ENCODE measurements at regions not wholly inside any gene's neighbourhood (a gene's known extent, or its start where the extent isn't known, plus 50 kb on each side); places are given as distances from the start of the nearest gene placed in this dataset.

DNA sequence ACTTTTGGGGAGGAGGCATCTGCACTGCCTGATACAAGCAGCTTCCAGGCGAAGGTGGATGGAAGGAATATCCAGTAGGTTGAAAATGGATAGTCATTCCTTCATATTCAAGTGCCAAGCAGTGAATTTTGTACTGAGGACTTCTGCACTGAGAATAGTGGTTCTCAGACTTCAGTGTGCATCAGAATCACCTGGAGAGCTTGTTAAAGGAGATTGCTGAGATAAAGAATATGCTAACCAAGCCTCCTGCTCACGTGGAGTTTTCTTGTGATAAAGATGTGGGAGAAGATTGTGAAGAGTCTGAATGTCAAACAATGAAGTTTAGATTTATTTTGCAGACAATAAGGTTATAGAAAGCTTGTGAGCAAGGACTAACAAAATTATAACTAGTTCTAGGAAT, 97.8 kb downstream of the HFE start:
- ATAC-seq (ENCODE audit: insufficient read depth, low FRiP score) (no peak), DNase-seq (no peak)
- Histone ChIP-seq H3K9ac (ENCODE audit: insufficient read depth in 1 of 2, low read length in 2 of 2) (no peak overlapping the region), H3K27ac (ENCODE audit: low read depth in 1 of 2, low read length in 1 of 2) (no peak overlapping the region), H3K4me1 (ENCODE audit: control insufficient read depth in 5 of 5, insufficient read depth in 5 of 5, low read length in 5 of 5) (peaks cover 0 to 11% (median 7%) of the 10 kb centered on the region in 5 donors), H3K4me3 (no peak overlapping the region), H3K9me3 (ENCODE audit: control insufficient read depth in 4 of 4, insufficient read depth in 3 of 4, low read length in 3 of 4) (peaks cover 0 to 5% (median 0%) of the 10 kb centered on the region in 4 donors), H3K36me3 (ENCODE audit: control insufficient read depth in 4 of 4, insufficient read depth in 4 of 4, low read length in 4 of 4) (no peaks in the 10 kb centered on the region), H3K27me3 (ENCODE audit: control insufficient read depth in 3 of 3, insufficient read depth in 3 of 3, low read length in 2 of 3) (no peaks in the 10 kb centered on the region)
- WGBS, 2 donors = 83 to 95% methylated on average over 2 of the region's 2 CpGs
- TF ChIP-seq, protein P1, sequence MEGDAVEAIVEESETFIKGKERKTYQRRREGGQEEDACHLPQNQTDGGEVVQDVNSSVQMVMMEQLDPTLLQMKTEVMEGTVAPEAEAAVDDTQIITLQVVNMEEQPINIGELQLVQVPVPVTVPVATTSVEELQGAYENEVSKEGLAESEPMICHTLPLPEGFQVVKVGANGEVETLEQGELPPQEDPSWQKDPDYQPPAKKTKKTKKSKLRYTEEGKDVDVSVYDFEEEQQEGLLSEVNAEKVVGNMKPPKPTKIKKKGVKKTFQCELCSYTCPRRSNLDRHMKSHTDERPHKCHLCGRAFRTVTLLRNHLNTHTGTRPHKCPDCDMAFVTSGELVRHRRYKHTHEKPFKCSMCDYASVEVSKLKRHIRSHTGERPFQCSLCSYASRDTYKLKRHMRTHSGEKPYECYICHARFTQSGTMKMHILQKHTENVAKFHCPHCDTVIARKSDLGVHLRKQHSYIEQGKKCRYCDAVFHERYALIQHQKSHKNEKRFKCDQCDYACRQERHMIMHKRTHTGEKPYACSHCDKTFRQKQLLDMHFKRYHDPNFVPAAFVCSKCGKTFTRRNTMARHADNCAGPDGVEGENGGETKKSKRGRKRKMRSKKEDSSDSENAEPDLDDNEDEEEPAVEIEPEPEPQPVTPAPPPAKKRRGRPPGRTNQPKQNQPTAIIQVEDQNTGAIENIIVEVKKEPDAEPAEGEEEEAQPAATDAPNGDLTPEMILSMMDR (IDR thresholded peaks at IDR 0.05; ENCODE audit: control extremely low read depth, extremely low read depth) = no peak

DNA sequence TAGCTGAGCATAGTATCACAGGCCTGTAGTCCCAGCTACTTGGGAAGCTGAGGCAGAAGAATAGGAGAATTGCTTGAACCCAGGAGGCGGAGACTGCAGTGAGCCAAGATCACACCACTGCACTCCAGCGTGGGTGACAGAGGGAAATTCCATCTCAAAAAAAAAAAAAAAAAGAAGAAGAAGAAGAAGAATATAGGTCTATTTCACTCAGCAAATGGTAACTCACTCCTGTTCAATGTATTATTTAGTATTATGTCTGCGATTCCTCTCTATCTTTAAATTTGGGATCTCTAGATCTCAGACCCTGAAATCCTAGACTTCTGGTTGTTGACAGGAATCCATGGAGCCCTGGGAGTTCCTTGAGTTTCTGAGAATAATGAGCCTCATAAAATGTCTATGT, 98.6 kb downstream of the HFE start:
- no peak overlapping the region for H3K4me3 ChIP-seq
- no peak overlapping the region for H3K9ac ChIP-seq (ENCODE audit: insufficient read depth in 1 of 2, low read length in 2 of 2)
- H3K27ac ChIP-seq (ENCODE audit: low read depth in 1 of 2, low read length in 1 of 2) = no peak overlapping the region
- peaks cover 0 to 11% (median 7%) of the 10 kb centered on the region in 5 donors for H3K4me1 ChIP-seq (ENCODE audit: control insufficient read depth in 5 of 5, insufficient read depth in 5 of 5, low read length in 5 of 5)
- ATAC-seq (ENCODE audit: insufficient read depth, low FRiP score) = no peak
- no peak for DNase-seq
- TF ChIP-seq, protein P1 (IDR thresholded peaks at IDR 0.05; ENCODE audit: control extremely low read depth, extremely low read depth) = no peak
- H3K36me3 ChIP-seq (ENCODE audit: control insufficient read depth in 4 of 4, insufficient read depth in 4 of 4, low read length in 4 of 4) = no peaks in the 10 kb centered on the region
- H3K9me3 ChIP-seq (ENCODE audit: control insufficient read depth in 4 of 4, insufficient read depth in 3 of 4, low read length in 3 of 4) = peaks cover 0 to 5% (median 0%) of the 10 kb centered on the region in 4 donors
- no peaks in the 10 kb centered on the region for H3K27me3 ChIP-seq (ENCODE audit: control insufficient read depth in 3 of 3, insufficient read depth in 3 of 3, low read length in 2 of 3)
- 86 to 93% methylated on average over 3 of the region's 3 CpGs for WGBS, 2 donors

DNA sequence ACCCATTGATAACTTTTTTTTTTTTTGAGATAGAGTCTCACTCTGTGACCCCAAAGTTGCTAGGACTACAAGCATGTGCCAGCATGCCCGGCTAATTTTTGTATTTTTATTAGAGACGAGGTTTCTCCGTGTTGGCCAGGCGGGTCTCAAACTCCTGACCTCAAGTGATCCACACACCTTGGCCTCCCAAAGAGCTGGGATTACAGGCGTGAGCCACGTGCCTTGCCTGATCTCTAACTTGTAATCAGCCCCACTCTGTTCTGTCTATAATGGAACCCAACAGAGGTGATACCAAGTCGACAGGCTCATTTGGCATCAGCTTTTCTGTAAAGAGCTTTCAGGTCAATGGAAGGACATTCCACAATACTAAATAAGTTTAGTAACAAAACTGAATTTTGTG, 99.4 kb downstream of the HFE start:
- peaks cover 0 to 11% (median 7%) of the 10 kb centered on the region in 5 donors for H3K4me1 ChIP-seq (ENCODE audit: control insufficient read depth in 5 of 5, insufficient read depth in 5 of 5, low read length in 5 of 5)
- 95 to 97% methylated on average over 7 of the region's 7 CpGs for WGBS, 2 donors
- TF ChIP-seq, protein P1 (IDR thresholded peaks at IDR 0.05; ENCODE audit: control extremely low read depth, extremely low read depth) = no peak
- no peak overlapping the region for H3K4me3 ChIP-seq
- no peak overlapping the region for H3K27ac ChIP-seq (ENCODE audit: low read depth in 1 of 2, low read length in 1 of 2)
- no peaks in the 10 kb centered on the region for H3K36me3 ChIP-seq (ENCODE audit: control insufficient read depth in 4 of 4, insufficient read depth in 4 of 4, low read length in 4 of 4)
- DNase-seq = no peak
- no peak for ATAC-seq (ENCODE audit: insufficient read depth, low FRiP score)
- H3K27me3 ChIP-seq (ENCODE audit: control insufficient read depth in 3 of 3, insufficient read depth in 3 of 3, low read length in 2 of 3) = no peaks in the 10 kb centered on the region
- H3K9me3 ChIP-seq (ENCODE audit: control insufficient read depth in 4 of 4, insufficient read depth in 3 of 4, low read length in 3 of 4) = peaks cover 0 to 5% (median 0%) of the 10 kb centered on the region in 4 donors
- no peak overlapping the region for H3K9ac ChIP-seq (ENCODE audit: insufficient read depth in 1 of 2, low read length in 2 of 2)

DNA sequence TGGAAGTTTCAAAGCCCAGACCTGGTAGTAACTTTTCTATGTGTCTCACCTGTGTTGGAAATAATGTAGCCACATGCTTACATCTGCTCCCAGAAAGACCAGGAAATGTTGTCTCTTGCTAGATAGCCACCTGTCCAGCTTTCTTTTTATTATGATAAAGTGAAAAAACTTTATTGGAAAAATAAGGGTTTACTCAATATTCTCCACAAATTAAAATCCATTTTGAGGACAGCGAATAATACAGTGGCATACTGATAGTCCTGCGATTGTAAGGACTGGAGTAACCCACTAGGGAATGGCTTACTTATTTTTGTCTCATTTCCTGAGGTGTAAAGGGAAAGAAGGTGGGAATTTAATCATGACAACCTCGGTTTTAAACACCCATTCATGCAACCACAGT, 100.1 kb downstream of the HFE start:
- no peak overlapping the region for H3K4me3 ChIP-seq
- H3K9ac ChIP-seq (ENCODE audit: insufficient read depth in 1 of 2, low read length in 2 of 2) = no peak overlapping the region
- H3K4me1 ChIP-seq (ENCODE audit: control insufficient read depth in 5 of 5, insufficient read depth in 5 of 5, low read length in 5 of 5) = peaks cover 0 to 11% (median 7%) of the 10 kb centered on the region in 5 donors
- no peak overlapping the region for H3K27ac ChIP-seq (ENCODE audit: low read depth in 1 of 2, low read length in 1 of 2)
- peaks cover 0 to 5% (median 0%) of the 10 kb centered on the region in 4 donors for H3K9me3 ChIP-seq (ENCODE audit: control insufficient read depth in 4 of 4, insufficient read depth in 3 of 4, low read length in 3 of 4)
- WGBS, 2 donors = 55% methylated on average over 3 of the region's 3 CpGs
- H3K36me3 ChIP-seq (ENCODE audit: control insufficient read depth in 4 of 4, insufficient read depth in 4 of 4, low read length in 4 of 4) = no peaks in the 10 kb centered on the region
- DNase-seq = no peak
- ATAC-seq (ENCODE audit: insufficient read depth, low FRiP score) = no peak
- TF ChIP-seq, protein P1 (IDR thresholded peaks at IDR 0.05; ENCODE audit: control extremely low read depth, extremely low read depth) = no peak
- no peaks in the 10 kb centered on the region for H3K27me3 ChIP-seq (ENCODE audit: control insufficient read depth in 3 of 3, insufficient read depth in 3 of 3, low read length in 2 of 3)
